ENCODE measurements at regions not wholly inside any gene's neighbourhood (a gene's known extent, or its start where the extent isn't known, plus 50 kb on each side); places are given as distances from the start of the nearest gene placed in this dataset.
"Not testable (repeated sequence)": the region's sequence is repeated elsewhere in the genome, so short reads cannot be mapped to it uniquely, and the experiment has no call there.

GRCh38 chr6:156599978-156600590, 177.1 kb upstream of the ARID1B start:
- DNase-seq: no peak

DNA sequence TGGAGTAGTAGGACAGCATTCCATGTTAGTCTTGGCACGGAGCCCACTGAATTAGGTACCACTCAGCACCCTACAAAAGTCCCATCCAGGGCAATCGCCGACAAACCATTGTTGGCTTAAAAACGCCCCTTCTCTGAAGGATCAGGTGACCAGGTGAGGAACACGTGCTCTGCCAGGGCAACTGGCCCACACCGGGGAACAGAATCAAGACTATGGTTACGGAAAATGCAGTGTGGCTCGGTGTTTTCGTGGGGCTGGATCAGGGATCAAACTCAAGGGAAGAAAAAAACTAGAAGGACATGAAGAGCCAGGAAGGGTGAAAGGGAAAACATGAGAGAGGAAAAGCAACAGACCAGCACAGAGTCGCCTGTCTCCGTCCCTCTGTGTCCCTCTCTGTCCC, 177.8 kb upstream of the ARID1B start:
- no peak for DNase-seq

GRCh38 chr6:156598855-156599180, 178.4 kb upstream of the ARID1B start:
- no peak for DNase-seq

GRCh38 chr6:156598071-156598854, 178.9 kb upstream of the ARID1B start:
- no peak for DNase-seq

- DNase-seq: no peak
Measured at GRCh38 chr6:156597095-156597494, 180.1 kb upstream of the ARID1B start.

- no peak for DNase-seq
Measured at GRCh38 chr6:156595476-156595875, 181.7 kb upstream of the ARID1B start.

GRCh38 chr6:156593893-156594292, 183.3 kb upstream of the ARID1B start:
- no peak for DNase-seq

GRCh38 chr6:156593127-156593526, 184.1 kb upstream of the ARID1B start:
- DNase-seq: no peak

DNA sequence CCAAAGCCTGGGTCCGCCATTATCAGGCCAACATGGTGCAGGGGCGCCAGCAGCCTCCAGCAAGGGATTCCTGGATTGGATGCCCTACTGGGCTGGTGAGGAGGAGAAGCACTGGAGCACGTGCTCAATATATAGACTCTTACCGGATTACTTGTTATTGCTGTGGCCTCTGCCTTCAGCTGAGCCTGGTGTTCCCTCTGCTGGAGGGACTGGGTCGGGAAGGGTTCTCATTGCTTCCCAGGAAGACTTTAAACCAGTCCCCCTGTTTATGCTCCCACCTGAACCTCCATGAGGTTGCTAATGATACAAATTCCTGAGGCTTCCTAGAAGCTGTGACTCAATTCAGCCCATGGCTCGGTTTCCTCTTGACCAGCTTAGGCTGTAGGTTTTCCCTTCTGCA, 186.7 kb upstream of the ARID1B start:
- DNase-seq: no peak

GRCh38 chr6:156589281-156589680, 187.9 kb upstream of the ARID1B start:
- DNase-seq: no peak

- DNase-seq: no peak
Measured at GRCh38 chr6:156587751-156588301, 189.4 kb upstream of the ARID1B start.

- DNase-seq: no peak
Measured at GRCh38 chr6:156587071-156587470, 190.1 kb upstream of the ARID1B start.

- DNase-seq: peak; percentile 93
Measured at GRCh38 chr6:156585859-156586258, 191.3 kb upstream of the ARID1B start.

GRCh38 chr6:156584121-156584520, 193.1 kb upstream of the ARID1B start:
- DNase-seq: not testable (repeated sequence)

DNA sequence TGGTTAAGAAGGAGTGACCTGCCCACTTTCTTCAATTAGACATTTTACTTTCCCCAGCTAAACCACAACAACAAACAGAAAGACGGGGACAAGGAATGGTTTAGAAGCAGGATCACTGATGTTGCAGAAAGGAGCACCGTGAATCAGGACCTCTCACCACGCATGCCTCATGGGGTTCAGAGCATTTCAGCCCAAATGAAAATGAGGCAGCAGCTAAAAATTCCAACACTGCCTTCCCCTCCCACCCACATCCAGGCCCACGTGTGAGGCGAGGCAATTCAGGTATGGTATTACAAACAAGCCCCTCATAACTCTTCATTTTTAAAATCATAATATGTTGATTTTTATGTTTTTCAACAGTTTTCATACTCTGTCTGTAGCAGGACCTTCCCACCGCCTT, 194.1 kb upstream of the ARID1B start:
- DNase-seq: no peak

DNA sequence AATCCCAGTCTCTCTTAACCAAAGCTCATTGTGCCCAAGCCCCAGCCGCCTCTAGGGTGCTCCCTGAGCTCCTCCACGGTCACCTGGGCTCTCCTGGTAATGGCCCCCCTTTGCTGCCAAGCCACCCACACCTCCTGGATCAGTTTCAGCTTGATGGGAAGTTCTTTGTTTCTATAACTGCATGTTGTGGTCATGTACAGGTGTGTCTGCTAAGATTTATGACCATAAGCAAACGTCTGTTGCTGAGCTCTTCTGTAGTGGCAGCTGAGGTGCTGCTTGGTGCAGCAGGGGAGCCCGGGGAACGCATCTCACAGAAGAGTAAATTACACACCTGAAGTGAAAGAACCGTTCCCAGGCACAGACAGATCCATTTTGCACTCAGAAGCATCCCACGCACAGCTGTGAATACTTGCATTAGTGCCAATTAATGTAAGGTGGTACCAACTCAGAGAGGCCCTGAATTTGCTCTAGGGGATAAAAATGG, 194.6 kb upstream of the ARID1B start:
- DNase-seq: peak; percentile 20

- DNase-seq: no peak
Measured at GRCh38 chr6:156579564-156579963, 197.6 kb upstream of the ARID1B start.

- no peak for DNase-seq
Measured at GRCh38 chr6:156577749-156578148, 199.4 kb upstream of the ARID1B start.

DNA sequence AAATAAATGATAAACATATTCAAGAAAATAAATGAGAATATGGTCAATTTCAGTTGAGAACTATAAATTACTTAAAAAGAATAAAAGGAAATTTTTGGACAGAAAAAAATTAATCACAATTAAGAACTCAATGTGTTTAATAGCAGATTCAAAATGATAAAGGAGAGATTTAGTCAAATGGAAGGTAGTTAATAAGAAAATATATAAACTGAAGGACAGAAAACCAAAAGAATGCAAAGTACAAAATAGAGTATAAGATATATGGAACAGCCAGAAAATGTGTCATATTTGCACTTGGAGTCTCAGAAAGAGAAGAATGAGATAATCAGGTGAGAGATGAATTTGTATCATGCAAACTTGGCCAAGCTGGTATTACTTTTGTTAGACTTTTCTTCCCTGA, 201.8 kb upstream of the ARID1B start:
- DNase-seq: no peak

DNA sequence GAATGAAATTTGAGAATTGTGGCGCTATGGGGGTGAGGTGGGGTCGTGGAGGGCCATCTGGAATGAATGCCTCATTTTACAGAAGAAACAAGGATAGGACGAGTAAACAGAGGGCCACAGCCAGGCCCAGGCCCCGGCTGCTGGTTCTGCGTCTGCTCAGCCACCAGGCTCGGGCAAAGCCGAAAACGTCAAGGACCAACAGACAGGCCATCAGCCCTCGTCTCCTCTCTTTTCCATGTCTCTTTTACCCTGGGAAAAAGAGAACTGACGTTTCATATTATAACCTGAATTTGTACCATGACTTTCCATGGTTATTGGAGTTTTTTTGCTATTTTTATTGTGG, 212.4 kb upstream of the ARID1B start:
- no peak for DNase-seq

DNA sequence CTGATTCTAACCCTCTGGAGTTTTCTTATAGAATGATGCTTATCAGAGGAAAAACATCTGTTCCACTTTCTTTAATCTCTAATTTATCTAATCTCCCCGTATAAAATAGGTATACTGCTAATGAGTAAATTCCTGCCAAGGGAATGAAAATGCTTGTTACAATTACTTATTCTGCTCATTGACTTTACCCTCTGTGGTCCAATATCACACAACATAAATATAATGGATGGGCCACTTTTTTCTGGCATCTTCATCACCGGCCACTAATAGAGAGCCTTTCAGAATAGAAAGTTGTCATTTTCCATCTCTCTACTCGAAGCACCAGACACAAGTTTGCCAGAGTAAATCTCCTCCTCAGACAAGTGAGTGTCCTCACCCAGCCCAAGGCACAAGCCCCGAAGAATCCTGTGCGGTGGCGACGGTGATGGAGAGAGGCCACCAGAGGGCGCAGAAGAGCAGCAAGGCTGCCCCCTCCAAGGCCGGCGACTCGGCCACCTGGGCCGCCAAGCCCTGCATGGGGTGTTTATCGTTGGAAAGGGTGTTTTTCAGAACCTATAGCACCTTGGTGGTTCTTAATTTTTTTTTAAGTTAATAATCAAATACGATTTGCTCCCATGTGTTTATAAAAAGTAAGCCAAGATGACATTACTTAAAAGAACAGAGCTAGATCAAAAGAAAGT, 212.9 kb upstream of the ARID1B start:
- DNase-seq: peak; percentile 57

GRCh38 chr6:156563714-156564113, 213.5 kb upstream of the ARID1B start:
- peak; percentile 73 for DNase-seq

GRCh38 chr6:156562636-156563035, 214.5 kb upstream of the ARID1B start:
- DNase-seq: no peak

DNA sequence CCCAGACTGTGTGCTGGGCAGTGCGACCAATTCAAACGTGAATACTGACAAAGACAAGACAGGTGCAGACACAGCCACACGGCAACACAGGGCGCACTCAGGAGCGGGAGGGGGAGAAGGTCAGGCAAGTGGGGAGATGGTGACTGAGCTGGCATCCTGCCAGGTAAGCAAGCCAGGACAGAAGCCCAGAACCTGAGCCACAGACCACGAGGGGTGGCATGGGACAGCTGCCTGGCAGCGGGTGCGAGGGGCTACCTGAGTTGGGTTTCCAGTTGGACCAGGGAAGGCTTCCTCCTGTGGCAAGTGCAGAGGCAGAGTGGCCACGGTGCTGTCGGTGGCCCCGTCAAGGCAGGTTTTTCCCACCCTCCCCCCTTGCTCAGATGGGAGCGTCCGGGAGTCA, 215.2 kb upstream of the ARID1B start:
- DNase-seq: no peak

Data from NCI-H2171 (cell line).